ENCODE measurements at regions not wholly inside any gene's neighbourhood (a gene's known extent, or its start where the extent isn't known, plus 50 kb on each side); places are given as distances from the start of the nearest gene placed in this dataset.
"Not testable (repeated sequence)": the region's sequence is repeated elsewhere in the genome, so short reads cannot be mapped to it uniquely, and the experiment has no call there.

DNA sequence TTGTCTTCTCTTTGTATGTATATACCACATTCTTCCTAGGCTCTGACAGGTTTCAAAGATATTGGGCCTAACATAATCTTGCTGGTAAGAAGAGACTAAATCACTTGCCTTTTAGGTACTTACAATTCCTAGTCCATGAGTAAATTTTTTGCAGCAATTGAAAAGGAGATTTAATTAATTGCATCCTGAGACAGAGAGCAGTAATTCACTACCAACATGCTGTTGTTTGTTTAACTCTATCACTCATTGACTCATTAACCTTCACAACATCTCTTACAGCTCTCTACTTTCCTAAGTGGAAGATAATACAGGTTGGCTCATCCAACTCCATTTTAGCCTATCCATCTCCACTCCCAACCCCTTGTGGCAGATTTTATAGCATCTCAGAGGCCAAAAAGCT is 280.4 kb downstream of the ALDH8A1 start:
- DNase-seq (ENCODE audit: low read depth), result no peak

DNA sequence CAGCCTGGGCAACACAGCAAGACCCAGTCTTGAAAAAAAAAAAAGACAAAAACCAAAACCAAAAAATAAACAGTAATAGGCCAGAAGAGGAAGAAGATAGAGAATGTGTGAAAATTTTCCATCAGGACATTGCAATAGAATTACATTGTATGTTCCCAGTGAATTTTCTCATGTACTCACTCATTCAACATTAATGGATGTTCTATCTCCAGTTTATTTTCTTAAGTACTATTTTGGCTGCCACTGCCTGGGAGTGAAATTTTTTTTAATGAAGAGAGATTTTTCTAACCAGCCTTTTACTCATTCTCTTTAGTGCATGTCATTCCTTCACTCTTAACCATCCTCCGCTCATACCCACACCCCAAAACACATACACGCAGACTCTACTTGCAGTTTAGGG is 282.8 kb downstream of the ALDH8A1 start:
- no peak for DNase-seq (ENCODE audit: low read depth)

DNA sequence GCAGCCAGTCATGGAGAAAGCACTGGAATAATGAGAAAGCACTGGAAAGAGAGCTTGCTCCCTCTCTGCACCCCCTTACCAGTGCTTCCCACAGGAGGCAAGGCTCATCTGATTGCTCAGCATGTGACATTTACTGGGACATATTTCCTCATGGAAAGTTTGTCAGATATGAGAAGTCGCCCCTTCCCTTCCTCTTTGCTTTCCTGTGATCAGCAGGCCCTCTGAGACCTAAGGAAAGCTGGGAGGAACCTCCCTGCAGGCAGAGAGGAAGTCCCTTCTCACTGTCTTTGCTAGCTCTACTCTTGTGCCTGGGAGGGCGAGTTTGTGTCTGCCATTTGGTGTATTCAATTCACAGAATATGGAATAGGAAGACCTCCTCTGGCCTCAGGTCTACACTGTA is 283.8 kb downstream of the ALDH8A1 start:
- no peak for DNase-seq (ENCODE audit: low read depth)

DNA sequence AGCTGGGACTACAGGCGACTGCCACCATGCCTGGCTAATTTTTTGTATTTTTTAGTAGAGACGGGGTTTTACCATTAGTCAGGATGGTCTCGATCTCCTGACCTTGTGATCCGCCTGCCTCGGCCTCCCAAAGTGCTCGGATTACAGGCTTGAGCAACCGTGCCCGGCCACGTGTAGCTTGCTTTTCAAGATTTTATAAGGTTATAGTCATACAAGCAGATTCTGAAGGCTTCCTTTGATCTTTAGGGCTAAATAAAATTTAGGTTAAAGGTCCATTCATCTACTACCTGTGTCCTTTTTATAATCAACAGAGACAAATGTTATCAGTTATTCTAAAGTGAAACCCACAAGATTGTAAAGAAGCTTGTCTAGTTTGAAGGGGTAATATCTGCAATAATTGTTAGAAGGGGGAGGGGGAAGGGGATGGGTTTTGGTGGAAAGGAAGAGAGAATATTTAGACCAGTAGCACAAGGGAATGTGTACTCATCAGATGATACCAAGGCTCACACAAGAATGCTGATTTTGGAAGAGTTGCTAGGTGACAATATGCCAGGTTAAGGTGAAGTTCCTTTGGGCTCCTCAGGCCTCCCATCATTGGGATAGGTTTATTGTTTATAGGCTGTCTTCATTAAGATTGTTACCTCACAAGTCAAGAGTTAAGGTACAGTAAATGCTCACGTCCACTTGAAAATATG is 284.7 kb downstream of the ALDH8A1 start:
- DNase-seq (ENCODE audit: low read depth), result no peak

DNA sequence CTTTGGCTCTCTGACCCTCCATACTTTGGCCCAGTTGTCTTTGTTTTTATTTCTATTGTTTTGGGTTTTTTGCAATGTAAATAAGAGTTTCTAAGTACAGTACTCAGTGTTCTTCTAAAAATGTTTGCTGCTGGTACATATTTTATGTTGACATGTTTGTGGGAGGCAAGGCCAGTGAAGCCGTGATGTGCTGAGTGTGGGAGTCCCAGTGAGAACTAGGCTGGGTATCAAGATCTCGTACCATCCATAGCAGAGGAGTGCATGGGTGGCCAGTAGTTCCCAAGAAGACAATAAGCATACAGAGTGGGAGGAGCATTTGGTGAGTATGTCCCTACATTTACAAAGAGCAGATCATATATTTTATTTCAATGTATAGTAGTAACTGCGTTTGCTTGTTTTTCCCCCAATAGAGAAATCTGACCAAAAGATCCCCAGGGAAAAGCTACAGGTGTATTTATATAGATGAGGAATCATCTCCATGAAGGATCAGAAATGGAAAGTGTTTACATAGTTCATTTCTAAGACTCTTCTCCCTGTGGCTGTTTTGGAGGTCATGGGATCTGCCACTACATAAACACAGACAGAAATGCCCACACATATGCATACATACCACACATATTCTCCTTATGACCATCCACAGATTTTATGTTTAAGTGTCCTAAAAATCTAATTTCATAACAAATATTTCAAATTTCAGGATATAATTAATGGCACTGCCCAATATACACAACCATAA is 285.9 kb downstream of the ALDH8A1 start:
- no peak for DNase-seq (ENCODE audit: low read depth)

DNA sequence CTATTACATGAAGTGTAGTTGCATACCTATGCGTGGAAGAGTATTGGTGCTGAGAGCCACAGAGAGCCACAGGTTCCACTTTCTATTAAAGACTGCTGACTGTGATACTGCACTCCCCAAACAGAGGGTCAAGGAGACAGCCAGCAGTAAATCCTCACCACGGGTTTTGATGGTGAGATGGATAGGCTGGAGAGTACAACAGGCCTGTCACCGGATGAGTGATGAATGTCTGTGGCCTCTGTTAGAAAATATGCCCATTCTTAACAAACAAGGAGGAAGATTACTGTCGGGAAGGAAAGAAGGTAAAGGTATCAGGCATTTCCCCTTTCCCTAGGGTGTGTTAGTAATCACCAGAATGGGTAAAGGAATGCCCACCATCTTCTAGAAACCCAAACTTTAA is 286.5 kb downstream of the ALDH8A1 start:
- no peak for DNase-seq (ENCODE audit: low read depth)

DNA sequence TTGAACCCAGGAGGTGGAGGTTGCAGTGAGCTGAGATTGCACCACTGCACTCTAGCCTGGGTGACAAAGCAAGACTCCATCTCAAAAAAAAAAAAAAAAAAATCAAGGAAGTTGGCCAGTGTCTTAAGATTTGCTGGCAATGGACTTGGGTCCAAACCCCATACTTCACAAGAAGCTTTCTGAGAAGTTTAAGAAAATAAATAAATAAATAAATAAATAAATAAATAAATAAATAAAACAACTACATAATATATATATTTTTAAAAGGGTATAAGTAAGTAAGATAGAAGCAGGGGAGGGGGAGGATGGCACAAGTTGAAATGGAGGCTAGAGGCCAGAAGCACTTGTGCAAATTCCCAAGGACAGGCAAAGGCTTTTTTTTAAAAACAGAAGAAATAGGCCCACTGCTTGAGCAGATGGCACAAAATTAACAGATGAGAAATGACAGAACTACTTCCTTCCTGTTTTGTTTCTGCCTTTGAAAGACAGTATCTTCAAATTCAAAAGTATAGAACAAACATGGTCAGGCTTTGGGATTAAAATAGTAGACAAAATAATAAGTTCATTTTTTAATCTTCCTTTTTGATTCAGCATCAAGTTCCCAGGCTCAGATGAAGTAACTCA is 287.7 kb downstream of the ALDH8A1 start:
- no peak for DNase-seq (ENCODE audit: low read depth)

DNA sequence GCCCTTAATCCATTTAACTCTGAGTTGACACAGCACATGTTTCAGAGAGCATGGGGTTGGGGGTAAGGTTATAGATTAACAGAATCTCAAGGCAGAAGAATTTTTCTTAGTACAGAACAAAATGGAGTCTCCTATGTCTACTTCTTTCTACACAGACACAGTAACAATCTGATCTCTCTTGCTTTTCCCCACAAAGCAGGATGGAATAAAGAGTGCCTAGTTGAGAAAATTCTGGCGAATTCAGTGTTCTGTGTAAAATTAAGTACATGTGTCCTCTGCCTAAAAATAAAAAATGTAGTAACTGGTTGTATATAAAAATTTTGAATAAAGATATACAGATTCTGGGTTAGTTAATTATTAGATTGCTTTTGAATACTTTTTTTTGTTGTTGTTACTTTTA is 290.0 kb downstream of the ALDH8A1 start:
- not testable (repeated sequence) for DNase-seq (ENCODE audit: low read depth)

DNA sequence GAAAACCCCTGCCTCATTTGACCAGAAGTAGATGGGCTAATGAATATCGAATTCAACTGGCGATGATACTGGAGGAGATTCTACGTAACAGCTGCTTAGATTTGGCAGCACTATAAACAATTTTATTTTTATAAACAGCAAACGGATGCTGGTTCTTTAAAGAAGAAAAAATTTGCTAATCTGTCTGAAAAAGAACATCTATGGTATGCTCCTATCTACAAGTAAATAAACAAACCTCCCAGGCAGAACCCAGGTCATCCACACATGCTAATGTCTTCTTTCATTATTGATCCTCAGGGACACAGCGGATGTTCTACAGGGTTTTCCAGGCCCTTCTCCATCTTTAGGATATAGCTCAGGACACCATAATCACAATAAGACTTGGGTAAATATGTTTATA is 291.3 kb downstream of the ALDH8A1 start:
- no peak for DNase-seq (ENCODE audit: low read depth)

DNA sequence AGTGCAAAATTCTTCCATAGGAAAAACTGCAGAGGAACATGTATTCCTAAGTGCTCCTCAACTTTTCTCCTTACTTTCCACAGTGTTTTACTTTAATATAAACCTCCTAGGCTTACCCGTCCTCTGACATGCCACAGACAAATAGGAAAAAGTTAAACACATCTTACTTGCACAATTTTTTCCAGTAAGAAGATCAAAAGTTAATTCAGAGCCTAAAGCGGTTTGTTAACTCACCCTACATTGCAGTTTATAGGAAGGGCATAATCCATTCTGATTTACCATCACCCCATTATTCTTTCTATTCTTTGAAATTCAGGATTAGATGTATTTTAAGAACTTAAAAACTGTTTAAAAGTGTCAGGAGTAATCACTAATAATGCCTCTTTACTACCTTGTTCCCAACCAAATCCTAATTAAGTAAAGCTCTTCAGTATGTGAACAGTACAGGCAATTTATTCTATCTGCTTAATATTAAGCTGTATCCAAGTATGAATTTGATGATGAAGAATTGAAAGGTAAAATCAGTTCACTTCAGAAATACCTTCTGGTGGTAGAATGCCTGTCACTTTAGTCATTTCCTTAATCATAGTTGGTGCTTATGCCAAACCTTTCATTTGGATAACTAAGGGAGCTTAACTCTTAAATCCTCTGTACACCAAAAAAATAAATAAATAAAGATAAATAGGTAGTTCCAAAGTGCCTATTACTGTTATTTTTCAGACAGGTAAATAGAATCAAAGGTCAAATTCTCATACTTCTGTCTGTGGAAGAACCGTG is 292.0 kb downstream of the ALDH8A1 start:
- no peak for DNase-seq (ENCODE audit: low read depth)

DNA sequence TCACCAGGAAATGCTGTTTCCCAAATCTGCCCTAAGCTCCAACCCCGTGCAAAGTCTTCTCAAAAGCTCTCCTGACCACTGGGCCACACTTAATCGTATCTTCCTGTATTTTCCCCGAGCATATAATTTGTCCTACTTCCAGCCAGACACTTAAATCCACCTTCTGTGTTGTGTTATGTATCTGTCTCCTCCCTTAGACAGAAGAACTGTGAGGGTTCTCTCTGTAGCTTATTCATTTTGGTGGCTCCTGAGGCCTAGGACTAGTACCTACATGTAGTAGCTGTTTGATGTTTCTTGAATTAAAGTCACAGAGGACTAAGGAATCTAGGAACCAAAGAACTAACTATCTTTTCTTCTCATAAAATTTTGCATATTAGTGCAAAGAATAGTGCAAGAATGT is 292.6 kb downstream of the ALDH8A1 start:
- no peak for DNase-seq (ENCODE audit: low read depth)

DNA sequence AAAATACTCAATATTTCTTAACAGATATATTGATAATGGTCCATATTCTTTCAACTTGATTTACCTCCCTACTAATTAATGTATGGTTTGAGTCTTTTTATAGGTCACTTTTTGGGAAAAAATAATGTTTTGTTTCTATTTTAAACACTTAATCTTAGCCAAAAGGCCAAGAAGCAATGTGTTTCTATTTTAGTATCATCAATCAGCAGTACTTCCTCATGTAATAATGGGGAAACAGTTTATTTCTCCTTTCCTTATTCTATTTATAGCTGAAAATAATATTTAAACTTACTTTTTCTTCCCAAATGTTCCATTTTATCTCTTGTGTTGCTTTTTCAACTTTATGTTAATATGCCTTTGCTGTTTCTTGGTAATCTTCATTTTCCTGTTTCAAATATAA is 295.1 kb downstream of the ALDH8A1 start:
- no peak for DNase-seq (ENCODE audit: low read depth)

DNA sequence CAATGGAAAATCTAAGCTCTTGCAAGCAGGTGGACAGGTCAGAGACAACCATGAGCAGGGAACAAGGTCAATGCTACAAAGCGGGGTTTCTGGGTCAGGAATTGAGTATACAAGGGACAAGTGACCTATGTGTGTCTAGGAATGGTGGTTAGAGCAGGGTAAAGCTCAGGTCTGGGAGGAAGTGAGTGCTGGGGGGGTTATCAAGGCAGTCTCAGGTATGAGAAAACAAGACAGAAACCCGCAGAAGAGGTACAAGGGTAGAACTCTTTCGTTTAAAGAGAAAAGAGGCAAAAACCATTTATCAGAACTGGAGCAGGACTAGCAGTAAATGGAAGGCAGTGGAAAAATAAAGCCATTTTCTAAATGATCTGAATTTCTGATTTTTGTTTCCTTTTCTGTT is 298.4 kb downstream of the ALDH8A1 start:
- DNase-seq (ENCODE audit: low read depth), result no peak

DNA sequence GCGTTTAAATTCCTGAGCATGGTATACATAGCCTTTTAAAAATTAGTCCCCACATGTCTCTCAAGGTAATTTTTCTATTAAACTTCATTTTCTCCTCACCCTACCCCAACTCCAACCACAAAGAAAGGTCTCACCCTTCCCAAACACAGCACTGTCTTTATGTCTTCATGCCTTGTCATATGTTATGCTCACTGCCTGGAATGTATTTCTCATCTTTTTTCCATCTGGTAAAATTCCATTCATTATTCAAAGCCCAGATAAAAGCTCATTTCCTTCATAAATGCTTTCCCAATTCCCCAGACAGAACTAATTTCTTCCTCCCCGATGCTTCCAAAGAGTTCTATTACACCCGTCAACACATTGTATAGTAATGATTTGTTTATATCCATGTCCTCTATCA is 302.0 kb downstream of the ALDH8A1 start:
- DNase-seq (ENCODE audit: low read depth), result no peak

DNA sequence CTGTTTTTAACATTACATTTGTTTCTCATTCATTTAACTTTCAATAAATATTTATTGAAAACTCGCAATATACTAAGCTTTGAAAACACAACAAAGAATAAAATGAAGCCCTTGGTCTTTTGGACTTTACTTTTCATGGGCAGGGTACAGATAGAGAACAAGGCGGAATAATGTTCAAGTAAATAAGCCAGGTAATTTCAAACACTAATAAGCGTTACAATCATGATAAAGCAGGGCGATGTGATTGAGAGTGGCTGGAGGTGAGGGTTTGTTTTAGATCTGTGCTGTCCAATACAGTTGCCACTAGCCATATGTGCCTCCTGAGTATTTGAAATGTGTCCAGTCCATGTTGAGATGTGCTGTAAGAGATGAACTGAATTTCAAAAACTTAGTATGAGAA is 307.1 kb downstream of the ALDH8A1 start:
- DNase-seq (ENCODE audit: low read depth), result no peak

DNA sequence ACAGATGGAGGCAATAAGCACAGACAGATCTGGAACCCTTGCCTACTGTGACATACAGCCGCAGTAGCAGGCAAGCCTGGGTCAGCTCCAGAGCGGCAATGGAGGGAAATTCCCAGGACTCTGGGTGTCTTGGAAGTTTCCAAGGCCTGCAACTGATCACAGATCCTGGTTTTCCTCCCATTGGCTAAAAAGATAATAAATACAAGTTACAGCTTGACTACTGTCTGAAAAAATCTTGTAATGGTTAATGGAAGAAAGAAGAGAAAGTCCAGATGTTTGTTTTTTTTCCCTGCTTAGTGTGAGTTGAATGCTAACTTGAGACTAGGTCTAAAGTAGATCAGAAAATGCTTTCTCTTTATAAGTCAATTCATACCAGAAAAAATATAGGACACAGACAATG is 307.6 kb downstream of the ALDH8A1 start:
- DNase-seq (ENCODE audit: low read depth), result no peak

DNA sequence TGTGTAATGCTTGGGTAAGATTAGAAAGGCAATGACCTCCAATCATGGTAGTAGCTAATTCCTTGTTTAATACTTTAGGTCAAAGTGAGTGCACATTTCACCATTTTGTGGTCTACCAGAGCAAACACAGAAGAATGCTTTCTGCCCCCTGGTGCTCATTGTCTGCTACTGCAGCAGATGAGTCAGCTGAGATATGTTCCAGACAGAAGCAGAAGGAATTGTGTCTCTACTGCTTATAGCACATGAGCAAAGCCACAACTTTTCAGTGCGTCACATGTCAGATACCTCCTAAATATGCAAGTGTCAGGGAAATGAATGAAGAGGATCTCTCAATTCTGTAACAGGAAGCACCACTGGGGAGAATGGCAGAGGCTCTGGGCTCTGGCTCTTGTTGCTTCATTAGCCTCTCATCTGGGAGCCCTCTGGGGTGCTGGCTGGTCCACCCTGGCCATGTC is 308.9 kb downstream of the ALDH8A1 start:
- peak; percentile 64 for DNase-seq (ENCODE audit: low read depth)

DNA sequence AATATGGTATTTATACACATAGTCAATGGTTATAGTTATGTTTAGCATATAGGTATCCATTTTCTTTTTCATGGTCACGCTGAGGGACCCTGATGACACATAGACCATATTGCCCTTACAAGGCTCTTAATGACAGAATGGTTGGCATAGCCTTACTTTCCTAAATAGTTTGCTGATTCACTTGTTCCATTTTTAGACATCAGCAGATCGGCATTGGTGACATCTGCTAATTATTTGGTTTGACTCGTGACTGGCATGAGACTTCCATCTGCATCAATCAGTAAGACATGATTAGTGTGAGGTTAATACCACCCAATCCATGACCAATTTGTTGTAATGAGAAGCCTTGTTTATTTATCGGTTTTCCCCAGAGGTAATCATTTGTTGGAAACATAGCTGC is 309.7 kb downstream of the ALDH8A1 start:
- no peak for DNase-seq (ENCODE audit: low read depth)

DNA sequence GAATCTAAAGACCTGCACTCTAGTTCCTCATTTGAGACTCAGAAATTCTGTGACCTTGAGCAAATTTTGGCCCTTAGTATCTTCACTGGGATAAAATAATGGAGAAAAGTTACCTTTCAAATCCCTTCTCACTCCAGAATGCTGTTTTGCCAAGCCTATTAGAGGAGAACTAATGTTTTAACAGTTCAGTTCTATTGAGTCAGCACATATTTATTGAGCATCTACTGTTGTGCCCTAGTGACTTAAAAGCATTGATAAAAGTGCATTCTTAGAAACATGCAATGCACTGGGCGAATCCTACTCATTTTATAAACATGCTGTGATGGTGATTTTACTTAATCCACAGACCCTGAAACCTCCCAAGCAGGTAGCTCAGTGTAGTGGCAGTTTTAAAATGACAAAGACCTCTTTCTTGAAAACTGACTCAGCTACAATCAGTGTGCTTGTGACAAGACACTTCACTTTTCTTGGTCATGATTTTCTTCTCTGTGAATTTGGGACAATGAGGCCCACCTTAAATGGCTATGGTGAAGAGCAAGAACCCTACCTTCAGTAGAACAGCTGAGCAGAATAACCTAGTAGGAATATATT is 312.0 kb downstream of the ALDH8A1 start:
- no peak for DNase-seq (ENCODE audit: low read depth)

DNA sequence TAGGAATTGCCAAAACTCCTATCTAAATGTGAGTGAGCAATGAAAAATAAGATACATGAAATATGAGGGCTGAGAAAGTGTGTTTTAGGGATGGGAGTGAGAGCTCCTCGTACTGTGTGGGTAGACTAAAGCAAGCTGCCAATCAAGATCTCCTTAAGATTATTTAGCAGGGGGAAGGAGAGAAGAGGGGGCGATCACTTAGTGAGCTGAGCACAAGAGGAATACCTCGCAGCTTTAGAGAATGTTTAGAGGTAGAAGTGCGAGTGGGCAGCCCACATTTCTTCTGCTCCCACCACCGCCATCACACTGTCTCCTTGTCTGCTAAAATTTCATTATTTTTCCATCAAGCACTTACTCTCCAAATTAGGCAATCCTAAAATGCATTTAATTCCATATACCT is 312.6 kb downstream of the ALDH8A1 start:
- DNase-seq (ENCODE audit: low read depth), result no peak

DNA sequence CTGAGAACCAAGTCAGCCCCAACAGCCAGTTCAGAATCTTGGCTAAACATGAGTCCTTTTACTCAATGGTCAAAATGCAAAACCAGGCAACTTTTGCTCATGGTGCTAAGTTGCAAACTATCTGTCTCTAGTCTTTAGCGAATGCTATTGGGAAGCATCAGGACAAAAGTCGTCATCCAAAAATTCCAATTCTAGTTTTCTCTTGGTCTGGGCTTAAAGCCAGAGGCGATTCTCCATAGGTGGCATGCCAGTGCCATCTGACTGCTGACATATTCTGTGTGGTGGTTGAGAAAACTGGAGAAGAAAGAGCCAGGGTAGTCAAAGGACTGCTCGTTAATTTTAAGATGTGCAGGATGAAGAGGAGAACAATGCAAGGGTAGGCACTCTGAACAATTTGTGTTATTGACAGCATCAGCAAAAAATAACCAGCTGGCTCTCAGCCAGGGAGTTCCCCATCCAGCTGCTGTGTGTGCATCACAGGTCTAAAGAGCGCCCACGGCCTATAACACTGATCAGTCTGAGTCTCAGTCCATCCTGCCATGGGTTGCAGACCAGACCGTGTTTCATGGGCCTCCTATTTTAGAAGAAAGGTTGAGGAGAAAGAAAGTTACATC is 313.6 kb downstream of the ALDH8A1 start:
- DNase-seq (ENCODE audit: low read depth), result peak; percentile 34

DNA sequence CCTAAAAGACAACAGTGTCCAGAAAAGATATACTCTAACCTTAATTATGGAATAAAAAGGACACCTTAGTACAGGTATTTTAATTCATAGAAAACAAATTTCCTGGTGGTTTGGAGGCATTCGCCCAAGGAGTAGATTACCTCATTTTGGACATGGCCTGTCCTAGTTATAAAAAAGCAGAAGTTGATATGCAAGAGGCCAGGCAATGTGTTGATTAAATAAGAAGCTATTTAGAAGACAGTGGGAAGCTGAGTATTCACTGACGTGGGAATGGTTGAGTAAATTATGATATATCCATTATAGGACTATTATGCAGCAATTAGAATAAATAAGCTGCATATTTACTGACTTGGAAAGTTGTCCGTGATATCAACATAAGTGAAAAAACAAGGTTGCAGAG is 314.9 kb downstream of the ALDH8A1 start:
- DNase-seq (ENCODE audit: low read depth), result no peak

All from activated T-helper 9 cell treated with anti-CD3 and anti-CD28 coated beads, Interleukin-2, amount 50 U/mL, for 16 hours (primary cell).